GM13976 (cell line): ENCODE measurements at regions not wholly inside any gene's neighbourhood (a gene's known extent, or its start where the extent isn't known, plus 50 kb on each side); places are given as distances from the start of the nearest gene placed in this dataset.

Experiments used
- DNase-seq: peaks from one replicate; pipeline ENCODE4 v3.0.0; 2012; ENCODE audit warnings: low spot score
- in situ Hi-C: fragments of 300-500 bp; cut with MboI; formaldehyde crosslinking; loops from one replicate; pipeline ENCODE4 v1.12.0; 2022; ENCODE audit warnings: low sequenced_read_pairs, mixed read lengths, inconsistent platforms; ENCODE audit not compliant: unreplicated experiment
- TF ChIP-seq, protein P1 (sequence below): IDR thresholded peaks from 2 replicates; pipeline ENCODE4 v1.5.1; 2012; ENCODE audit warnings: borderline replicate concordance, mild to moderate bottlenecking; ENCODE audit not compliant: insufficient read depth; ENCODE audit errors: extremely low read depth, missing control alignments, control extremely low read depth

DNA sequence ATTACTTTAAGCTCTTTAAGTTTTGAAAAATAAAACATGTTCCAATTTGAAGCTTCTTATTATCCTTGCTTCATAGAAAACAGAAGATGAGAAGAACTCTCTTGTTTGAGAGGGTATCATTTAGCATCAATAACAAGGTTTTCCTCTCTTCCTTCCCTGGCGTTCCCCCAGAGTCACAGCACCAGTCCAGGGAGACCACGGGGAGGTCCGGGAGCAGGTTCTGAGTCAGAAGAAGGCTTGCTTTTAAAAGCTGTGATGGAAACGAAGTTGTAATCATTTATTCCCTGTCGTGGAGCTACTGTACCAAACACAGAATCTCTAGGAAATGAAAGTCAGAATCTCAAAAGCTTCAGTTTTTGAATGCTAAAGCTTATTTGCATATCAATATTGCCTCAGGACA is 174.0 kb upstream of the LSM14A start:
- TF ChIP-seq, protein P1, sequence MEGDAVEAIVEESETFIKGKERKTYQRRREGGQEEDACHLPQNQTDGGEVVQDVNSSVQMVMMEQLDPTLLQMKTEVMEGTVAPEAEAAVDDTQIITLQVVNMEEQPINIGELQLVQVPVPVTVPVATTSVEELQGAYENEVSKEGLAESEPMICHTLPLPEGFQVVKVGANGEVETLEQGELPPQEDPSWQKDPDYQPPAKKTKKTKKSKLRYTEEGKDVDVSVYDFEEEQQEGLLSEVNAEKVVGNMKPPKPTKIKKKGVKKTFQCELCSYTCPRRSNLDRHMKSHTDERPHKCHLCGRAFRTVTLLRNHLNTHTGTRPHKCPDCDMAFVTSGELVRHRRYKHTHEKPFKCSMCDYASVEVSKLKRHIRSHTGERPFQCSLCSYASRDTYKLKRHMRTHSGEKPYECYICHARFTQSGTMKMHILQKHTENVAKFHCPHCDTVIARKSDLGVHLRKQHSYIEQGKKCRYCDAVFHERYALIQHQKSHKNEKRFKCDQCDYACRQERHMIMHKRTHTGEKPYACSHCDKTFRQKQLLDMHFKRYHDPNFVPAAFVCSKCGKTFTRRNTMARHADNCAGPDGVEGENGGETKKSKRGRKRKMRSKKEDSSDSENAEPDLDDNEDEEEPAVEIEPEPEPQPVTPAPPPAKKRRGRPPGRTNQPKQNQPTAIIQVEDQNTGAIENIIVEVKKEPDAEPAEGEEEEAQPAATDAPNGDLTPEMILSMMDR, result no peak
- no peak for DNase-seq
- in situ Hi-C loops, result no loop called here

- in situ Hi-C loops, result no loop called here
- DNase-seq, result no peak
- TF ChIP-seq, protein P1, result no peak
Observed at GRCh38 chr19:33998739-33999345, 173.5 kb upstream of the LSM14A start.

DNA sequence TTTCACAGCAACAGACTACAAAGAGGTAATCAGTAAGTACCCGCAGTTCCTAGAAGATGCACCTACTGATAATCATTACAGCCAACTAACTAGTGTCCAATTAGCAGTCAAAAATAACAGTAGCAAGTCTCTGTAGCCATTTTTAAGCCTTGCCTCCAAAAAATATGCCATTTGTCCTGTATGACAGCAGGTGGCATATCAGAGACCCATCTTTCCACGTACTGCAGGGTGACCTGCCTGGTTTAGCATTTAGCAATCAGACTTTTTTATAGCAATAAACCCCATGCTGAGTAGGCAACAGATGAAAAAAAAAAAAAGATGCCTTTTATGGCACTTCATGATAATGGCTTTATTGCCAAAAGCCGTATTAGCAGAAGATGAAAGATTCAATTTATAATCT is 155.3 kb upstream of the LSM14A start:
- TF ChIP-seq, protein P1, result no peak
- in situ Hi-C loops, result no loop called here
- no peak for DNase-seq

DNA sequence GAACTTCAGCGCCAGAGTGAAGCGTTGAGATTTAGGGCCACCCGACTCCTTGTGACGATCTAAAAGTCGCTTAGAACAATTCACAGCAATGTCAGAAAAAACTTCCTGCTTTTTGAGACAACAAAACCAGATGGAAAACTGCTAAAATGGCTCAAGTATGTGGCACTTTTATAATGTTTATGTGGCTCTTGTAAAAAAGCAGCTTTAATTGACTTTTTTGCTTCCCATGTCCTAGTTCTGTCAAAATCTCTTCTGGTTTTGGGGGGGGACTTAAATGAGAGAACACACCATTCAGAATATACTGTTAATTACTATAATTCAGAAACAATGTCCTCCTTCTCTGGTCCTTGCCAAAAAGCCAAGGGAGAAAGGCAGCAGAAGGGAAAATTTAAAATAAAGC is 154.7 kb upstream of the LSM14A start:
- in situ Hi-C loops, result no loop called here
- TF ChIP-seq, protein P1, result no peak

DNA sequence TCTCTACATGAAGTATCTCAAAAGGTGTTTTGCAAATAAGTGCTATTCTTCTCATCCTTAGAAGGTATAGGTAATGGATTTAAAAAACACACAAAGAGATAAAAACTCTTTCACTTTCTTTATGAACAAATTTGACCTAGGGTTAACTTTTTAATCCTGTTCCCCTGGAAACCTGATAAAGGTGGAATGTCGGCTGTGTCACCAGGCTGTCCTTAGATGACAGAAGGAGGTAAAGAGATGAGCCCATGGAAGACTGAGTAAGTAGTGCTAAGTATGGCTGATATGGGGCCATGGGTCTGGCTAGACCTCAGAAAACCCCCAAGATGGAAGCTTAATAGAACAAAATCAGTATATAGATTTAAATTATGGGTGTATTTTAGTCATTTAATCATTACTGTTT is 153.8 kb upstream of the LSM14A start:
- TF ChIP-seq, protein P1, result no peak
- in situ Hi-C loops, result no loop called here
- no peak for DNase-seq

More for the DNA sequence above, 154.7 kb upstream of the LSM14A start:
- no peak for DNase-seq

- in situ Hi-C loops, result no loop called here
- no peak for DNase-seq
- TF ChIP-seq, protein P1, result no peak
Observed at GRCh38 chr19:34023381-34023780, 148.9 kb upstream of the LSM14A start.
